ENCODE measurements at regions not wholly inside any gene's neighbourhood (a gene's known extent, or its start where the extent isn't known, plus 50 kb on each side); places are given as distances from the start of the nearest gene placed in this dataset.

GRCh38 chr6:145263778-145264211, 471.5 kb downstream of the EPM2A start:
- Histone ChIP-seq H3K4me3 (ENCODE audit: low read depth in 2 of 2, low read length in 2 of 2) (no peak overlapping the region), H3K4me1 (ENCODE audit: control insufficient read depth, insufficient read depth, low read length) (no peaks in the 10 kb centered on the region), H3K36me3 (ENCODE audit: control insufficient read depth, insufficient read depth, low read length) (no peaks in the 10 kb centered on the region), H3K9me3 (ENCODE audit: control insufficient read depth, insufficient read depth, low read depth, low read length) (no peaks in the 10 kb centered on the region), H3K27ac (ENCODE audit: low read length) (no peak overlapping the region), H3K27me3 (ENCODE audit: control insufficient read depth, insufficient read depth, low read length) (no peaks in the 10 kb centered on the region; the same call in 1 of the 2 replicates)
- ChIA-PET POLR2A (no interaction called here), CTCF (no interaction called here)
- DNase-seq (ENCODE audit: low read depth, low spot score) (no peak), ATAC-seq (no peak)
- intact Hi-C loops (cut with micrococcal nuclease; ENCODE audit: unreplicated experiment) (no loop called here), in situ Hi-C loops (cut with HindIII; ENCODE audit: low pct_unique_long_range_greater_than_20kb, low sequenced_read_pairs) (no loop called here)
- no TSS peak for BruUV-seq (replicated peaks)
- TF ChIP-seq, protein P1, sequence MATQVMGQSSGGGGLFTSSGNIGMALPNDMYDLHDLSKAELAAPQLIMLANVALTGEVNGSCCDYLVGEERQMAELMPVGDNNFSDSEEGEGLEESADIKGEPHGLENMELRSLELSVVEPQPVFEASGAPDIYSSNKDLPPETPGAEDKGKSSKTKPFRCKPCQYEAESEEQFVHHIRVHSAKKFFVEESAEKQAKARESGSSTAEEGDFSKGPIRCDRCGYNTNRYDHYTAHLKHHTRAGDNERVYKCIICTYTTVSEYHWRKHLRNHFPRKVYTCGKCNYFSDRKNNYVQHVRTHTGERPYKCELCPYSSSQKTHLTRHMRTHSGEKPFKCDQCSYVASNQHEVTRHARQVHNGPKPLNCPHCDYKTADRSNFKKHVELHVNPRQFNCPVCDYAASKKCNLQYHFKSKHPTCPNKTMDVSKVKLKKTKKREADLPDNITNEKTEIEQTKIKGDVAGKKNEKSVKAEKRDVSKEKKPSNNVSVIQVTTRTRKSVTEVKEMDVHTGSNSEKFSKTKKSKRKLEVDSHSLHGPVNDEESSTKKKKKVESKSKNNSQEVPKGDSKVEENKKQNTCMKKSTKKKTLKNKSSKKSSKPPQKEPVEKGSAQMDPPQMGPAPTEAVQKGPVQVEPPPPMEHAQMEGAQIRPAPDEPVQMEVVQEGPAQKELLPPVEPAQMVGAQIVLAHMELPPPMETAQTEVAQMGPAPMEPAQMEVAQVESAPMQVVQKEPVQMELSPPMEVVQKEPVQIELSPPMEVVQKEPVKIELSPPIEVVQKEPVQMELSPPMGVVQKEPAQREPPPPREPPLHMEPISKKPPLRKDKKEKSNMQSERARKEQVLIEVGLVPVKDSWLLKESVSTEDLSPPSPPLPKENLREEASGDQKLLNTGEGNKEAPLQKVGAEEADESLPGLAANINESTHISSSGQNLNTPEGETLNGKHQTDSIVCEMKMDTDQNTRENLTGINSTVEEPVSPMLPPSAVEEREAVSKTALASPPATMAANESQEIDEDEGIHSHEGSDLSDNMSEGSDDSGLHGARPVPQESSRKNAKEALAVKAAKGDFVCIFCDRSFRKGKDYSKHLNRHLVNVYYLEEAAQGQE (IDR thresholded peaks at IDR 0.05; ENCODE audit: insufficient read depth in 1 of 2, low read depth in 2 of 2, low read length in 1 of 2): no peak
- TF ChIP-seq CTCF (IDR thresholded peaks at IDR 0.05): no peak
- no peak for TF ChIP-seq TCF7L2 (IDR thresholded peaks at IDR 0.05; ENCODE audit: low read depth, low read length)
- TF ChIP-seq POLR2AphosphoS5 (IDR thresholded peaks at IDR 0.05; ENCODE audit: low read depth, low read length): no peak
- no peak for TF ChIP-seq SIN3A (IDR thresholded peaks at IDR 0.05; ENCODE audit: borderline replicate concordance, insufficient read depth, low read depth, low read length)

- no TSS peak for BruUV-seq (replicated peaks)
- no peak overlapping the region for H3K4me3 ChIP-seq (ENCODE audit: low read depth in 2 of 2, low read length in 2 of 2)
- DNase-seq (ENCODE audit: low read depth, low spot score) (no peak), ATAC-seq (no peak)
- CTCF ChIA-PET: no interaction called here
- H3K27ac ChIP-seq (ENCODE audit: low read length): no peak overlapping the region
- in situ Hi-C loops (cut with HindIII; ENCODE audit: low pct_unique_long_range_greater_than_20kb, low sequenced_read_pairs) (no loop called here), intact Hi-C loops (cut with micrococcal nuclease; ENCODE audit: unreplicated experiment) (no loop called here)
- no peaks in the 10 kb centered on the region; the same call in 1 of the 2 replicates for H3K27me3 ChIP-seq (ENCODE audit: control insufficient read depth, insufficient read depth, low read length)
- H3K4me1 ChIP-seq (ENCODE audit: control insufficient read depth, insufficient read depth, low read length): no peaks in the 10 kb centered on the region
- TF ChIP-seq, protein P1 (IDR thresholded peaks at IDR 0.05; ENCODE audit: insufficient read depth in 1 of 2, low read depth in 2 of 2, low read length in 1 of 2): no peak
- TF ChIP-seq POLR2AphosphoS5 (IDR thresholded peaks at IDR 0.05; ENCODE audit: low read depth, low read length) (no peak), SIN3A (IDR thresholded peaks at IDR 0.05; ENCODE audit: borderline replicate concordance, insufficient read depth, low read depth, low read length) (no peak), CTCF (IDR thresholded peaks at IDR 0.05) (no peak), TCF7L2 (IDR thresholded peaks at IDR 0.05; ENCODE audit: low read depth, low read length) (no peak)
- no peaks in the 10 kb centered on the region for H3K9me3 ChIP-seq (ENCODE audit: control insufficient read depth, insufficient read depth, low read depth, low read length)
- no peaks in the 10 kb centered on the region for H3K36me3 ChIP-seq (ENCODE audit: control insufficient read depth, insufficient read depth, low read length)
- POLR2A ChIA-PET: no interaction called here
Observed at GRCh38 chr6:145266432-145267075, 468.8 kb downstream of the EPM2A start.
